Dendritic cell treated with granulocyte-macrophage colony-stimulating factor and Interleukin-4, amounts not matched to agents 40 ng/mL and 50 ng/mL, for 4 days (primary cell): ENCODE measurements at regions not wholly inside any gene's neighbourhood (a gene's known extent, or its start where the extent isn't known, plus 50 kb on each side); places are given as distances from the start of the nearest gene placed in this dataset.

ENCODE experiments used
- H3K27ac Mint-ChIP-seq: one replicate; pipeline ENCODE4 v1.8.0; 2022; ENCODE audit warnings: mild to moderate bottlenecking, mixed read lengths
- H3K27me3 Mint-ChIP-seq: one replicate; pipeline ENCODE4 v1.8.0; 2022; ENCODE audit warnings: mild to moderate bottlenecking, mixed read lengths
- H3K36me3 Mint-ChIP-seq: one replicate; pipeline ENCODE4 v1.8.0; 2022; ENCODE audit warnings: low read depth, mixed read lengths
- H3K4me1 Mint-ChIP-seq: one replicate; pipeline ENCODE4 v1.8.0; 2022; ENCODE audit warnings: low read depth, mixed read lengths
- H3K4me3 Mint-ChIP-seq: one replicate; pipeline ENCODE4 v1.8.0; 2022; ENCODE audit warnings: mild to moderate bottlenecking, moderate library complexity, mixed read lengths
- H3K9me3 Mint-ChIP-seq: one replicate; pipeline ENCODE4 v1.8.0; 2022; ENCODE audit warnings: mixed read lengths
- intact Hi-C: fragments of 100-400 bp; cut with micrococcal nuclease; formaldehyde crosslinking; loops from one replicate; pipeline ENCODE4 v1.15.0; 2022

GRCh38 chr10:44466236-44466635 is 81.3 kb upstream of the CXCL12 start:
- intact Hi-C loops, result no loop called here
- H3K4me1 Mint-ChIP-seq, result peaks cover 21% of the 10 kb centered on the region
- H3K27ac Mint-ChIP-seq, result no peak overlapping the region
- no peak overlapping the region for H3K4me3 Mint-ChIP-seq
- no peaks in the 10 kb centered on the region for H3K36me3 Mint-ChIP-seq
- peaks cover 40% of the 10 kb centered on the region for H3K27me3 Mint-ChIP-seq
- H3K9me3 Mint-ChIP-seq, result no peaks in the 10 kb centered on the region

GRCh38 chr10:44467090-44467489 is 82.2 kb upstream of the CXCL12 start:
- H3K4me1 Mint-ChIP-seq, result peaks cover 13% of the 10 kb centered on the region
- no peaks in the 10 kb centered on the region for H3K9me3 Mint-ChIP-seq
- H3K27me3 Mint-ChIP-seq, result peaks cover 36% of the 10 kb centered on the region
- H3K27ac Mint-ChIP-seq, result no peak overlapping the region
- H3K4me3 Mint-ChIP-seq, result no peak overlapping the region
- intact Hi-C loops, result no loop called here
- no peaks in the 10 kb centered on the region for H3K36me3 Mint-ChIP-seq

- H3K27ac Mint-ChIP-seq, result no peak overlapping the region
- H3K36me3 Mint-ChIP-seq, result no peaks in the 10 kb centered on the region
- intact Hi-C loops, result no loop called here
- peaks cover 13% of the 10 kb centered on the region for H3K4me1 Mint-ChIP-seq
- no peaks in the 10 kb centered on the region for H3K9me3 Mint-ChIP-seq
- peaks cover 31% of the 10 kb centered on the region for H3K27me3 Mint-ChIP-seq
- no peak overlapping the region for H3K4me3 Mint-ChIP-seq
These were observed 83.0 kb upstream of the CXCL12 start for GRCh38 chr10:44467900-44468299.

GRCh38 chr10:44468525-44468924 is 83.6 kb upstream of the CXCL12 start:
- H3K36me3 Mint-ChIP-seq, result no peaks in the 10 kb centered on the region
- peaks cover 13% of the 10 kb centered on the region for H3K4me1 Mint-ChIP-seq
- intact Hi-C loops, result no loop called here
- no peaks in the 10 kb centered on the region for H3K9me3 Mint-ChIP-seq
- no peak overlapping the region for H3K27ac Mint-ChIP-seq
- H3K4me3 Mint-ChIP-seq, result no peak overlapping the region
- H3K27me3 Mint-ChIP-seq, result peaks cover 28% of the 10 kb centered on the region

GRCh38 chr10:44468965-44469364 is 84.1 kb upstream of the CXCL12 start:
- intact Hi-C loops, result no loop called here
- peaks cover 27% of the 10 kb centered on the region for H3K27me3 Mint-ChIP-seq
- H3K36me3 Mint-ChIP-seq, result no peaks in the 10 kb centered on the region
- no peaks in the 10 kb centered on the region for H3K9me3 Mint-ChIP-seq
- H3K4me3 Mint-ChIP-seq, result no peak overlapping the region
- peaks cover 11% of the 10 kb centered on the region for H3K4me1 Mint-ChIP-seq
- no peak overlapping the region for H3K27ac Mint-ChIP-seq

GRCh38 chr10:44470784-44471183 is 85.9 kb upstream of the CXCL12 start:
- H3K27me3 Mint-ChIP-seq, result peaks cover 29% of the 10 kb centered on the region
- no peaks in the 10 kb centered on the region for H3K4me1 Mint-ChIP-seq
- H3K36me3 Mint-ChIP-seq, result no peaks in the 10 kb centered on the region
- H3K27ac Mint-ChIP-seq, result no peak overlapping the region
- H3K4me3 Mint-ChIP-seq, result no peak overlapping the region
- no peaks in the 10 kb centered on the region for H3K9me3 Mint-ChIP-seq
- intact Hi-C loops, result no loop called here

- Mint-ChIP-seq H3K27me3 (peaks cover 29% of the 10 kb centered on the region), H3K36me3 (no peaks in the 10 kb centered on the region), H3K4me3 (no peak overlapping the region), H3K27ac (no peak overlapping the region), H3K4me1 (no peaks in the 10 kb centered on the region), H3K9me3 (no peaks in the 10 kb centered on the region)
- intact Hi-C loops, result no loop called here
These were observed 86.5 kb upstream of the CXCL12 start for GRCh38 chr10:44471410-44471809.

GRCh38 chr10:44473146-44473545 is 88.2 kb upstream of the CXCL12 start:
- intact Hi-C loops, result no loop called here
- H3K4me1 Mint-ChIP-seq, result peaks cover 6% of the 10 kb centered on the region
- peaks cover 23% of the 10 kb centered on the region for H3K27me3 Mint-ChIP-seq
- no peak overlapping the region for H3K27ac Mint-ChIP-seq
- no peak overlapping the region for H3K4me3 Mint-ChIP-seq
- peaks cover 1% of the 10 kb centered on the region for H3K9me3 Mint-ChIP-seq
- no peaks in the 10 kb centered on the region for H3K36me3 Mint-ChIP-seq

GRCh38 chr10:44476409-44477045 is 91.6 kb upstream of the CXCL12 start:
- H3K36me3 Mint-ChIP-seq, result no peaks in the 10 kb centered on the region
- H3K9me3 Mint-ChIP-seq, result peaks cover 8% of the 10 kb centered on the region
- H3K4me1 Mint-ChIP-seq, result peaks cover 26% of the 10 kb centered on the region
- no peak overlapping the region for H3K27ac Mint-ChIP-seq
- no peak overlapping the region for H3K4me3 Mint-ChIP-seq
- intact Hi-C loops, result no loop called here
- H3K27me3 Mint-ChIP-seq, result peaks cover 25% of the 10 kb centered on the region

- no peak overlapping the region for H3K27ac Mint-ChIP-seq
- H3K4me3 Mint-ChIP-seq, result no peak overlapping the region
- intact Hi-C loops, result no loop called here
- H3K4me1 Mint-ChIP-seq, result peaks cover 26% of the 10 kb centered on the region
- peaks cover 8% of the 10 kb centered on the region for H3K9me3 Mint-ChIP-seq
- H3K36me3 Mint-ChIP-seq, result no peaks in the 10 kb centered on the region
- H3K27me3 Mint-ChIP-seq, result peaks cover 26% of the 10 kb centered on the region
These were observed 92.1 kb upstream of the CXCL12 start for GRCh38 chr10:44477046-44477425.

GRCh38 chr10:44478040-44478439 is 93.1 kb upstream of the CXCL12 start:
- peaks cover 26% of the 10 kb centered on the region for H3K4me1 Mint-ChIP-seq
- no peaks in the 10 kb centered on the region for H3K36me3 Mint-ChIP-seq
- no peak overlapping the region for H3K4me3 Mint-ChIP-seq
- intact Hi-C loops, result no loop called here
- H3K27me3 Mint-ChIP-seq, result peaks cover 26% of the 10 kb centered on the region
- H3K9me3 Mint-ChIP-seq, result peaks cover 8% of the 10 kb centered on the region
- peak overlapping the region; percentile 8 for H3K27ac Mint-ChIP-seq

- no peak overlapping the region for H3K4me3 Mint-ChIP-seq
- H3K27ac Mint-ChIP-seq, result peak overlapping the region; percentile 8
- H3K27me3 Mint-ChIP-seq, result peaks cover 25% of the 10 kb centered on the region
- H3K4me1 Mint-ChIP-seq, result peaks cover 26% of the 10 kb centered on the region
- H3K36me3 Mint-ChIP-seq, result no peaks in the 10 kb centered on the region
- intact Hi-C loops, result no loop called here
- H3K9me3 Mint-ChIP-seq, result peaks cover 8% of the 10 kb centered on the region
These were observed 94.2 kb upstream of the CXCL12 start for GRCh38 chr10:44478876-44479705.

GRCh38 chr10:44492678-44493077 is 107.8 kb upstream of the CXCL12 start:
- Mint-ChIP-seq H3K9me3 (peaks cover 17% of the 10 kb centered on the region), H3K36me3 (no peaks in the 10 kb centered on the region), H3K4me3 (no peak overlapping the region), H3K4me1 (no peaks in the 10 kb centered on the region), H3K27me3 (peaks cover 14% of the 10 kb centered on the region), H3K27ac (no peak overlapping the region)
- intact Hi-C loops, result no loop called here

- no peaks in the 10 kb centered on the region for H3K9me3 Mint-ChIP-seq
- no peak overlapping the region for H3K4me3 Mint-ChIP-seq
- H3K36me3 Mint-ChIP-seq, result no peaks in the 10 kb centered on the region
- intact Hi-C loops, result no loop called here
- H3K27ac Mint-ChIP-seq, result no peak overlapping the region
- peaks cover 6% of the 10 kb centered on the region for H3K27me3 Mint-ChIP-seq
- H3K4me1 Mint-ChIP-seq, result no peaks in the 10 kb centered on the region
These were observed 113.3 kb upstream of the CXCL12 start for GRCh38 chr10:44498222-44498621.
